ENCODE measurements at regions not wholly inside any gene's neighbourhood (a gene's known extent, or its start where the extent isn't known, plus 50 kb on each side); places are given as distances from the start of the nearest gene placed in this dataset. TPM values are rescaled to one million over a fixed set of nuclear protein-coding genes. Genes with fewer than 3 reads are reported as not detected.

Small RNA genes lying in the stretch of these regions (small RNA-seq; reads per million reads assigned to genes)
- not detected for gene AL603908.1
- not detected for gene MTND3P20
- gene MTND4LP20 = not detected
- 0.10 reads per million for gene RNA5SP225
- not detected for gene RNU6-896P

Measured in frontal cortex (tissue), 1 donor.